Hepatocyte (in vitro differentiated cells): ENCODE measurements at regions not wholly inside any gene's neighbourhood (a gene's known extent, or its start where the extent isn't known, plus 50 kb on each side); places are given as distances from the start of the nearest gene placed in this dataset.

Source experiments
- DNase-seq: peaks from one replicate; pipeline ENCODE4 v3.0.0-alpha.2; 2016; ENCODE audit warnings: low spot score
- H2AFZ ChIP-seq: fragments of 200-600 bp; sonication (generic); 2 replicates; pipeline ENCODE4 v1.6.0; 2016; ENCODE audit warnings: antibody characterized with exemption, mild to moderate bottlenecking
- H3K27ac ChIP-seq: fragments of 200-600 bp; sonication (generic); 2 replicates; pipeline ENCODE4 v1.5.1; 2016; ENCODE audit warnings: mild to moderate bottlenecking
- H3K27me3 ChIP-seq: fragments of 200-600 bp; sonication (generic); 2 replicates; pipeline ENCODE4 v1.6.1; 2016
- H3K36me3 ChIP-seq: fragments of 200-600 bp; sonication (generic); replicated peaks from 2 replicates; pipeline ENCODE4 v1.5.1; 2016; ENCODE audit warnings: low read depth; ENCODE audit not compliant: insufficient read depth
- H3K4me1 ChIP-seq: fragments of 200-600 bp; sonication (generic); 2 replicates; pipeline ENCODE4 v1.5.1; 2016; ENCODE audit warnings: mild to moderate bottlenecking, moderate library complexity; ENCODE audit not compliant: insufficient read depth
- H3K4me2 ChIP-seq: fragments of 200-600 bp; sonication (generic); 2 replicates; pipeline ENCODE4 v1.6.0; 2016
- H3K4me3 ChIP-seq: fragments of 200-600 bp; sonication (generic); 2 replicates; pipeline ENCODE4 v1.5.1; 2016; ENCODE audit warnings: mild to moderate bottlenecking
- H3K79me2 ChIP-seq: fragments of 200-600 bp; sonication (generic); 2 replicates; pipeline ENCODE4 v1.6.0; 2017; ENCODE audit warnings: mild to moderate bottlenecking
- H3K9me2 ChIP-seq: fragments of 200-600 bp; sonication (generic); replicated peaks from 2 replicates; pipeline ENCODE4 v1.6.0; 2017; ENCODE audit warnings: mild to moderate bottlenecking; ENCODE audit not compliant: insufficient read depth
- H3K9me3 ChIP-seq: fragments of 200-600 bp; sonication (generic); 2 replicates; pipeline ENCODE4 v1.5.1; 2016; ENCODE audit warnings: low read depth, mild to moderate bottlenecking
- H4K20me1 ChIP-seq: fragments of 200-600 bp; sonication (generic); 2 replicates; pipeline ENCODE4 v1.6.0; 2016; ENCODE audit warnings: mild to moderate bottlenecking; ENCODE audit not compliant: insufficient read depth, poor library complexity, severe bottlenecking
- EZH2 ChIP-seq: fragments of 200-600 bp; sonication (generic); IDR thresholded peaks from 2 replicates; pipeline ENCODE4 v1.6.1; 2016; ENCODE audit warnings: antibody characterized with exemption, mild to moderate bottlenecking, borderline replicate concordance
- EZH2phosphoT487 ChIP-seq: fragments of 200-600 bp; sonication (generic); IDR thresholded peaks from one replicate; pipeline ENCODE4 v1.6.1; 2018; ENCODE audit warnings: antibody characterized with exemption, mild to moderate bottlenecking, low read depth, moderate library complexity; ENCODE audit not compliant: unreplicated experiment, severe bottlenecking
- WGBS: methylation state at CpG from one replicate; pipeline ENCODE4 v1.1.6; 2016; ENCODE audit warnings: low lambda C conversion rate; ENCODE audit errors: missing lambda C conversion rate; 5-methylcytosine and 5-hydroxymethylcytosine counted together
- TF ChIP-seq, protein P1 (sequence below): fragments of 200-600 bp; sonication (generic); IDR thresholded peaks from 2 replicates; pipeline ENCODE4 v1.5.1; 2016; ENCODE audit warnings: antibody characterized with exemption, mild to moderate bottlenecking; ENCODE audit not compliant: poor library complexity

DNA sequence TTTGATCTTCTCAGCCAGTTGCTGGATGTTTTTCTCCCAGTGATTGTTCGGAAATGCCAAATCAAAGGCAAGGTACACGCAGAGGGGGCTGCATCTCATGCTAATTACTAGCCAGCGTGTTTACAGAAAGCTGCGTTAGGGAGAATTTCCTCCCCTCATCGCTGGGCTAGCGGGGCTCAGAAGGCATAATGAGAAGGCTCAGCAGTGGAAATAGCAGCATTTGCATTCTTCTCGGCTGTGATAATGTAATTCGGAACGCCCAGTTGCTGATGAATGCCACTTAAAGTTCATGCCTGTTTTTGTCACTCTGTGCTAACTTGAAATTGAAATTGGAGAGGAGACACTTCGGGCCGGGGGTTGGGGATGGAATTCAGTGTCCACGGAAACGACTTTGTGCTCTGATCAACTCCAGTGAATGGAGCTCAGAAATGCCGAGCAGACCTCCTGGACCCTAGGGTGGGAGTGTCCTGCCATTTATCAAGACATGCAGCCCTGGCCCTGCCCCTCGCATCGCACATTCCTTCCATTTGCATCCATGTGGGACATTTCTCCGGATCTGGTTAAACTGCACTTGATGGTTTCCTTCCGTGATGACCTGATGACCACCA lies 313.4 kb upstream of the C1orf174 start:
- no peak overlapping the region for H3K4me3 ChIP-seq
- H3K27ac ChIP-seq, result no peak overlapping the region
- no peak overlapping the region for H3K4me2 ChIP-seq
- H2AFZ ChIP-seq, result no peak overlapping the region
- no peaks in the 10 kb centered on the region for H3K9me3 ChIP-seq
- no peaks in the 10 kb centered on the region for H3K79me2 ChIP-seq
- TF ChIP-seq, protein P1, sequence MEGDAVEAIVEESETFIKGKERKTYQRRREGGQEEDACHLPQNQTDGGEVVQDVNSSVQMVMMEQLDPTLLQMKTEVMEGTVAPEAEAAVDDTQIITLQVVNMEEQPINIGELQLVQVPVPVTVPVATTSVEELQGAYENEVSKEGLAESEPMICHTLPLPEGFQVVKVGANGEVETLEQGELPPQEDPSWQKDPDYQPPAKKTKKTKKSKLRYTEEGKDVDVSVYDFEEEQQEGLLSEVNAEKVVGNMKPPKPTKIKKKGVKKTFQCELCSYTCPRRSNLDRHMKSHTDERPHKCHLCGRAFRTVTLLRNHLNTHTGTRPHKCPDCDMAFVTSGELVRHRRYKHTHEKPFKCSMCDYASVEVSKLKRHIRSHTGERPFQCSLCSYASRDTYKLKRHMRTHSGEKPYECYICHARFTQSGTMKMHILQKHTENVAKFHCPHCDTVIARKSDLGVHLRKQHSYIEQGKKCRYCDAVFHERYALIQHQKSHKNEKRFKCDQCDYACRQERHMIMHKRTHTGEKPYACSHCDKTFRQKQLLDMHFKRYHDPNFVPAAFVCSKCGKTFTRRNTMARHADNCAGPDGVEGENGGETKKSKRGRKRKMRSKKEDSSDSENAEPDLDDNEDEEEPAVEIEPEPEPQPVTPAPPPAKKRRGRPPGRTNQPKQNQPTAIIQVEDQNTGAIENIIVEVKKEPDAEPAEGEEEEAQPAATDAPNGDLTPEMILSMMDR, result no peak
- TF ChIP-seq EZH2 (no peak), EZH2phosphoT487 (no peak)
- no peaks in the 10 kb centered on the region for H3K4me1 ChIP-seq
- no peaks in the 10 kb centered on the region for H3K9me2 ChIP-seq
- no peaks in the 10 kb centered on the region for H4K20me1 ChIP-seq
- DNase-seq, result no peak
- H3K36me3 ChIP-seq, result no peaks in the 10 kb centered on the region
- H3K27me3 ChIP-seq, result no peaks in the 10 kb centered on the region
- 62% methylated on average over 18 of the region's 18 CpGs for WGBS

DNA sequence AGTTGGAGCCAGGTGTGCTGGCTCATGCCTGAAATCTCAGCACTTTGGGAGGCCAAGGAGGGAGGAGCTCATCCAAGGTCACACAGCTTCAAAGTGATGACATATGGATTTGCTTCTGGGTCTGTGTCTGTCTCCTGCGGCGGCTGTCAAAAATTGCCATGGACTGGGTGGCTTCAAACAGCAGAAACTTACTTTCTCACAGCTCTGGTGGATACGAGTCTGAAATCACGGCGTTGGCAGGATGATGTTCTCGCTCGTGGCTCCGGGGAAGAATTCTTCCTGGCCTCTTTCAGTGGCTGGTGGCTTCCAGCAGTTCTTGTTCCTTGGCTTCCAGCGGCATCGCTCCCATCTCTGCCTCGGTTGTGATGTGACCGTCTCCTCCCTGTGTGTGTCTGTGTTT lies 314.8 kb upstream of the C1orf174 start:
- H3K36me3 ChIP-seq, result no peaks in the 10 kb centered on the region
- no peak overlapping the region for H3K27ac ChIP-seq
- no peaks in the 10 kb centered on the region for H4K20me1 ChIP-seq
- H2AFZ ChIP-seq, result no peak overlapping the region
- no peaks in the 10 kb centered on the region for H3K79me2 ChIP-seq
- WGBS, result 95% methylated on average over 12 of the region's 12 CpGs
- no peak for DNase-seq
- H3K4me3 ChIP-seq, result no peak overlapping the region
- no peaks in the 10 kb centered on the region for H3K9me2 ChIP-seq
- no peak overlapping the region for H3K4me2 ChIP-seq
- no peaks in the 10 kb centered on the region for H3K27me3 ChIP-seq
- H3K9me3 ChIP-seq, result no peaks in the 10 kb centered on the region
- TF ChIP-seq, protein P1, result no peak
- no peak for TF ChIP-seq EZH2phosphoT487
- no peak for TF ChIP-seq EZH2
- no peaks in the 10 kb centered on the region for H3K4me1 ChIP-seq

DNA sequence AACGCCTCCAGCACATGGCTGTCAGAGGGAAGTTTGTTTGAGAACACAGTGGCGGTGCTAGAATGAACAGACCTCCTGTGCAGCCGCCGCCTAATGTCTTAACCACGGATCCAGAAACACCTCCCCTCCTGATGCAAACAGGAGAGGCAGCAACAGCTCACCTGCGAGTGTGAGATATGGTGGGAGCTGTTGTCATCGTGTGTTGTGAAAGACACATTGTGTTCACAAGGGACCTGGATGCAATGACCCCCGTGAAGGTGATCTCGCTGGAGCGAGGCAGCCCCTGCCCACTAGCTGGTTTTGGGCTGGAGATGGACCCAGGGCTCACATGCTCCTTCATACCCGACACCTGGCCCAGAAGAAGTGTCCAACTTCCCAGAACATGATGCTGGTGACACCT lies 315.3 kb upstream of the C1orf174 start:
- 88% methylated on average over 11 of the region's 11 CpGs for WGBS

More for the DNA sequence above, 315.3 kb upstream of the C1orf174 start:
- Histone ChIP-seq H3K27me3 (no peaks in the 10 kb centered on the region), H3K27ac (no peak overlapping the region), H3K4me2 (no peak overlapping the region), H3K4me3 (no peak overlapping the region), H3K9me3 (no peaks in the 10 kb centered on the region), H3K79me2 (no peaks in the 10 kb centered on the region), H3K36me3 (no peaks in the 10 kb centered on the region), H3K9me2 (no peaks in the 10 kb centered on the region), H3K4me1 (no peaks in the 10 kb centered on the region), H2AFZ (no peak overlapping the region), H4K20me1 (no peaks in the 10 kb centered on the region)
- DNase-seq, result no peak
- TF ChIP-seq, protein P1, result no peak
- TF ChIP-seq EZH2 (no peak), EZH2phosphoT487 (no peak)
